ENCODE measurements at regions not wholly inside any gene's neighbourhood (a gene's known extent, or its start where the extent isn't known, plus 50 kb on each side); places are given as distances from the start of the nearest gene placed in this dataset.

DNA sequence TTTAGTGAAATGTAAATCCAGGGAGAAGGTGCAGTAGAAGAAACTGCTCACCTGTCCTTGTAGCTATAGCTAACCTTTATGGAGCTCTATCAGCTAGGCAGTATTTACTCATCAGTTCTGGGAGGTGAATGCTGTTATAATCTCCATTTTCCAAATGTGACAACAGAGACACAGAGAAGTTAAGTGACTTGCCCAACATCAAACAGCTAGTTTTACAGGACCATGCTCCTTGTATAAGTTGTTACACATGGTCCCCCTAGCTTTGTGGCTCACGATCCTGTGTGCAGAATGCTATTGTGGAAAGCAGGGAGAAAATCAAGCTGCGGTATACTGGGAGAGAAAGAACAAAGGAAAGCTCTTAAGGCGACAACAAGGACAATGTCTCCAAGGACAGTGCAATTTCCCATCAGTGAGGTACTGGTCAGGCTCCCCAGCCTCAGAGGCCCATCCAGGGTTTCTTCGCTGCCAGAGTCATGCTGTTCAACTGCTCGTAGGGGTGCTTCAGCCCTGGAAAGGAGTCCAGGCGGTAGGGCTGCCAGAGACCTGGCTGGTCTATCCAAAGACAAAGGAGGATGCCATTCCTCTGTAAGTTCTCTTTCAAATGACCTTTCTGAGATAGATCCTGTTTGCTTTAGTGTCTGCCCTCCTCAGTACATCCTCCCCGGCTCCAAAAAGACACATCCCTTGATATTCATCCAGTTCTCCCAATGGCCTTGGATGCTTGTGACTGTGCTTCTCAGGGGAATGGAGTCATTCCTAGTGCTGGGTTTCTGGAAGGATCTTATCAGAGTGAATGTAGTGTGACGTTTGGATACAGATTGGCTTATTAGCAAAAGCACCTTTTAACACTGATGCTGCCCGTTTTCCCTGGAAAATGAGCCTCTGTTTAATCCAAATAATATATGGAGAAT, 95.5 kb downstream of the ARF6 start:
- TF ChIP-seq, protein P1, sequence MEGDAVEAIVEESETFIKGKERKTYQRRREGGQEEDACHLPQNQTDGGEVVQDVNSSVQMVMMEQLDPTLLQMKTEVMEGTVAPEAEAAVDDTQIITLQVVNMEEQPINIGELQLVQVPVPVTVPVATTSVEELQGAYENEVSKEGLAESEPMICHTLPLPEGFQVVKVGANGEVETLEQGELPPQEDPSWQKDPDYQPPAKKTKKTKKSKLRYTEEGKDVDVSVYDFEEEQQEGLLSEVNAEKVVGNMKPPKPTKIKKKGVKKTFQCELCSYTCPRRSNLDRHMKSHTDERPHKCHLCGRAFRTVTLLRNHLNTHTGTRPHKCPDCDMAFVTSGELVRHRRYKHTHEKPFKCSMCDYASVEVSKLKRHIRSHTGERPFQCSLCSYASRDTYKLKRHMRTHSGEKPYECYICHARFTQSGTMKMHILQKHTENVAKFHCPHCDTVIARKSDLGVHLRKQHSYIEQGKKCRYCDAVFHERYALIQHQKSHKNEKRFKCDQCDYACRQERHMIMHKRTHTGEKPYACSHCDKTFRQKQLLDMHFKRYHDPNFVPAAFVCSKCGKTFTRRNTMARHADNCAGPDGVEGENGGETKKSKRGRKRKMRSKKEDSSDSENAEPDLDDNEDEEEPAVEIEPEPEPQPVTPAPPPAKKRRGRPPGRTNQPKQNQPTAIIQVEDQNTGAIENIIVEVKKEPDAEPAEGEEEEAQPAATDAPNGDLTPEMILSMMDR (IDR thresholded peaks at IDR 0.05), result no peak
- no peak for TF ChIP-seq EZH2 (IDR thresholded peaks at IDR 0.05; ENCODE audit: borderline replicate concordance, insufficient read depth, low read depth, low read length, poor library complexity, severe bottlenecking)
